ENCODE measurements at regions not wholly inside any gene's neighbourhood (a gene's known extent, or its start where the extent isn't known, plus 50 kb on each side); places are given as distances from the start of the nearest gene placed in this dataset.

Small RNAs in the stretch of these regions (small RNA-seq; reads per million reads assigned to genes)
- gene AL603908.1 (ENCODE audit: insufficient read depth in 2 of 3, insufficient read length in 3 of 3, low read depth in 2 of 3, low replicate concordance in 1 of 3) (0 reads per million in 3 experiments), gene MTND3P20 (ENCODE audit: insufficient read depth in 2 of 3, insufficient read length in 3 of 3, low read depth in 2 of 3, low replicate concordance in 1 of 3) (0 reads per million in 3 experiments), gene MTND4LP20 (ENCODE audit: insufficient read depth in 2 of 3, insufficient read length in 3 of 3, low read depth in 2 of 3, low replicate concordance in 1 of 3) (0 reads per million in 3 experiments), gene RNA5SP225 (ENCODE audit: insufficient read depth in 2 of 3, insufficient read length in 3 of 3, low read depth in 2 of 3, low replicate concordance in 1 of 3) (0 reads per million in 3 experiments), gene RNU6-896P (ENCODE audit: insufficient read depth in 2 of 3, insufficient read length in 3 of 3, low read depth in 2 of 3, low replicate concordance in 1 of 3) (0 reads per million in 3 experiments)
